HG03175 (cell line): ENCODE measurements at regions not wholly inside any gene's neighbourhood (a gene's known extent, or its start where the extent isn't known, plus 50 kb on each side); places are given as distances from the start of the nearest gene placed in this dataset.

Experiments used
- ATAC-seq: cut with Tn5 transposase; IDR thresholded peaks from one replicate; pipeline ENCODE4 v1.9.1; 2021; ENCODE audit warnings: mild to moderate bottlenecking, moderate library complexity; ENCODE audit not compliant: unreplicated experiment

DNA sequence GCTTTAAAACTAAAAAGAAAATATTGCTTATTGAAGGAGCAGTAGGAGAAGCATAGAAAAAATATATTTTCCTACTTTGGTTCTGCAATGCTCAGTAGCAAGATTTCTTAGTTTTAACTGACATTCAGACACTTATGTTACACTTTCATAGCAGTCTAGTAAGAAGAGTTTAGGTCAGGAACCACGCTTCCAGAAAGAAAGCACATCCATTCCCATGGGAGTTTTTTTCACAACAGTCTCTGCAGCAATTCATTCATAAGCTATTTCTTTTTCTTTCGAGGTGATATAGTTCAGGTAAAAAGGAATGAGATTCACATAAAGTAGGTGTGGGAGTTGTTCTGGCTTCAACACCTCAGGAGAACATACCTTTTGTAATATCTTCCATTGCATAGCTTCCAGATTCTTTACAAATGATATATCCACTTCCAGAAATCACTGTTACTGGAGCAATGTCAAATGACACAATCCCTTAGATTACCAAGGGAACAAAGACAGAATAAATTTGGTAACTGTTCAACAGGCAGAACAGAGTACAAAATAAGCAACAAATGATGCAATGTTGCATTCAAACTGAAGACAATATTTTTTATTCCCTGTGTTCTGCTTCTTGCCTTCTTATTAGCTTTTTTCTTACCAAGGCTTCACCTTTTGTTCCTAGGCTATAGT, 95.2 kb upstream of the GULP1 start:
- ATAC-seq: no peak

- no peak for ATAC-seq
Measured at GRCh38 chr2:188199716-188200128, 92.0 kb upstream of the GULP1 start.

DNA sequence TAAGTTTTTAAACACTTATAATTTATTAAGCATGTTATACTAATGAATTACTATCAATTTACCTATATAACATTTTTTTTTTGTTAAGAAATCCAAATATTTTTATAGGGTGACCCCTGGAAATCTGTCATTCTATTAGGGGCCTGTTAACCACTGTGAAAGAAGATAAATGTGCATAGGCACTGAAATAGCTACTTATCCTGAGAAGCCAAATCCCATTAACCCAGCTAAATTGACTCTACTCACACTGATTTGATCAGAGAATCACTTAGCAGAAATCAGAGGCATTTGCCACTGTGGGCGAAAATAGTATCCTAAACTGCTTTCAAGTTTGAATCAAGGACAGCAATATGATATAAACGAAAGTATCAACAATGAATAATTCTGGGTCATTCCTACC, 90.0 kb upstream of the GULP1 start:
- ATAC-seq: no peak

DNA sequence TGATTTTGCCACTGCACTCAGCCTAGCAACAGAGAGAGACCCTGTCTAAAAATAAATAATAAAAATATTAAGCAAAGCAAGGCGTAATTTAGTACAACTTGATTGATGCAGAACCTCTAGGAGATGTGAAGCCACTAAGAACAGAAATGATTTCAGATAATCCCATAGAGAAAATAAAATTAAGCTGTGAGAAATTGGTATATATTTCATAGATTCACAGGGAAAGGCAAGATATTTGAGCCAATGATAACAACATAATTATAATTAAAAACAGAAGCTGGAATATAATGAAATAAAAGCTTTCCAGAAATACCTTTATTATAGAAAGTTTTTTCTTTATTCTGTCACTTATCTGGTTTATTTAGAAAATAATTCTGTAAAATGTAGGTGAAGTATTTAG, 88.9 kb upstream of the GULP1 start:
- no peak for ATAC-seq

- no peak for ATAC-seq
Measured at GRCh38 chr2:188203776-188204175, 87.9 kb upstream of the GULP1 start.

- no peak for ATAC-seq
Measured at GRCh38 chr2:188204824-188205223, 86.8 kb upstream of the GULP1 start.

- no peak for ATAC-seq
Measured at GRCh38 chr2:188207554-188207953, 84.1 kb upstream of the GULP1 start.

- ATAC-seq: no peak
Measured at GRCh38 chr2:188209218-188209617, 82.5 kb upstream of the GULP1 start.

- ATAC-seq: no peak
Measured at GRCh38 chr2:188217264-188217663, 74.4 kb upstream of the GULP1 start.

DNA sequence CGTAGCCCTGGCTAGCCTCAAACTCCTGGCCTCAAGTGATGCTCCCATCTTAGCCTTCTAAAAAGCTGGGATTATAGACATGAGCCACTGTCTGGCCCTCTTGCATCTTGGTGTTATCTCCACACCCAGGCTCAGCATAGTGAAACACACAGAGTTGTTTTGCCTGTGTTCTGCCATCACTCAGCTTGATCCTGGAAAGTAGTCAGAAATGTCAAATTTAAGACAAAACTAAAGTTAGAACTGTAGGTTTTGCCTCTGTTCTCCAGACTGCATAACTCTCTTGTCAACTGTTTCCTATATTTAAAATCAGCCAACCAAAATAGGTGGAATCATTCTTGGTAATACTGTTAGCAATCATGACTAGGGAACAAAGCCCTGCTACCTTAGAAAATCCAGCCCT, 72.1 kb upstream of the GULP1 start:
- ATAC-seq: no peak

DNA sequence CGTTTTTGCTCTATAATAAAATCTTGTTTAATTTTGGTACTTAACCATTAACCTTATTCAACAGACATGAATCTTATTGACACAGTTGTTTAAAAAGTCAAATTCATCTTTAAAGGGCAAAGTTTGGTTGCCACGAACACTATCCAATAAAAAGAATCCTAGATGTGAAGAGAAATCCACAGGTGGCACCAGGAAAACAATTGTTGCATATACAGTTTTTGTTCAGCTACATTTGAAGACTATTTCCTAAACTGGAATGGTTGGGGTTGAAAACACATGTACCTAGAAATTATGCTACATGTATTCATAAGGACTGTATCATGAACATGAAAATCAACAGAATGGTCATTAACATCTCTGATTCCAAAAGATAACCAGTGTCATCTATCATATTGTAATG, 71.1 kb upstream of the GULP1 start:
- ATAC-seq: no peak

DNA sequence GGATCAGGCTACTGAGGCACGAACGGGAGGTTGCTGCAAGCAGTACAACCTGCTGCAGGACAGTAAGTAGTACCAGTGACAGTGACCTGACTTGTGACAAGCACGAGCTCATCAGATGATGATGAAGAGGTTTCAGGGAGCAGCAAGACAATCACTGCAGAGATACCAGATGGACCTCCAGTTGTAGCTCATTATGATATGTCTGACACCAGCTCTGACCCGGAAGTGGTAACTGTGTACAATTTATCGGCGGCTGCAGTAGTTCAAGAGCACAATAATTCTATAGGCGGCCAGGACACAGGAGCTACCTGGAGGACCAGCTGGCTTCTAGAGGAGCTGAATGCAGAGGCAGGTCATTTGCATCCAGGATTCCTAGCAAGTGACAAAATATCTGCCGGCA, 64.0 kb upstream of the GULP1 start:
- no peak for ATAC-seq

DNA sequence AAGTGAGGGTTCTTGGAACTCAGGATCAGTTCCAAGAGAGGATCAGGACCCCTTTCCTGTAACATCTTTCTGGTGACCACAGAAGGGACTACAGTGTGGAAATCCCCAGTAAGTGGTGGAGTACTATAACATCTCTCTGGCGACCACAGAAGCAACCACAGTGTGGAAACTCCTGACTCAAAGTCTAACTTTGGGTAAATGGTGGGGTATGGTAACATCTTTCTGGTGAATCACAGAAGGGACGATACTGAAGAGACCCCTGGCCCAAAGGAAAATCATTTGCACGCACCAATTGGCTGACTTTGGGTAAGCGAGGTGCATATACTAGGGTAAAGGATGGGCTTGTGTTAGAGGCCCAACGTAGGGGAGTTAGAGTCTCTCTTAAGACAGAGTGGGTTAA, 56.3 kb upstream of the GULP1 start:
- peak; percentile 84 for ATAC-seq

DNA sequence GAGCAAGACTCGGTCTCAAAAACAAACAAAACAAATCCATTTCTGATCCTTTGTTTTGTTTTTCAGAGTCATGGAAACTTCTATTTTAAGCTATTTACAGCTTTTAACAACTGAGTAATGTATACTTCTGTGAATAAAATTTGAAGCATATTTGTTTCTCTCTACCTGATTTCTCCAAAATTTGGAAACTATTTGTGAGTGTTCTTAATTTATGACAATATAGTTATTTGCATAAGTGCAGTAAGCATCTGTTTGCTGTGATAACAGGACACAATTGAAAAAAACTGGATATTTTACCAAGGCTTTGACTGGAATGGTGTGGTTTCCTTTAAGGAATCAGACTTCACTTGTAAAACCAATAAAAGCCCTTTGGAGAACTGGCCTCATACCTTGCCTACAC, 53.3 kb upstream of the GULP1 start:
- no peak for ATAC-seq
